ENCODE measurements at regions not wholly inside any gene's neighbourhood (a gene's known extent, or its start where the extent isn't known, plus 50 kb on each side); places are given as distances from the start of the nearest gene placed in this dataset.

- DNase-seq (ENCODE audit: low spot score) = no peak
Observed at GRCh38 chr20:39398656-39399055, 436.5 kb downstream of the DHX35 start.

GRCh38 chr20:39397646-39398045 is 435.5 kb downstream of the DHX35 start:
- no peak for DNase-seq (ENCODE audit: low spot score)

- no peak for DNase-seq (ENCODE audit: low spot score)
Observed at GRCh38 chr20:39395478-39396291, 433.5 kb downstream of the DHX35 start.

GRCh38 chr20:39394461-39394860 is 432.3 kb downstream of the DHX35 start:
- no peak for DNase-seq (ENCODE audit: low spot score)

GRCh38 chr20:39390186-39390585 is 428.0 kb downstream of the DHX35 start:
- DNase-seq (ENCODE audit: low spot score) = no peak

- DNase-seq (ENCODE audit: low spot score) = no peak
Observed at GRCh38 chr20:39381595-39381994, 419.5 kb downstream of the DHX35 start.

GRCh38 chr20:39378776-39379175 is 416.6 kb downstream of the DHX35 start:
- no peak for DNase-seq (ENCODE audit: low spot score)

GRCh38 chr20:39376788-39377187 is 414.6 kb downstream of the DHX35 start:
- DNase-seq (ENCODE audit: low spot score) = no peak

GRCh38 chr20:39364320-39364719 is 402.2 kb downstream of the DHX35 start:
- no peak for DNase-seq (ENCODE audit: low spot score)

GRCh38 chr20:39359981-39360620 is 398.0 kb downstream of the DHX35 start:
- DNase-seq (ENCODE audit: low spot score) = no peak

- DNase-seq (ENCODE audit: low spot score) = no peak
Observed at GRCh38 chr20:39358052-39358451, 395.9 kb downstream of the DHX35 start.

GRCh38 chr20:39356908-39357307 is 394.8 kb downstream of the DHX35 start:
- no peak for DNase-seq (ENCODE audit: low spot score)

- DNase-seq (ENCODE audit: low spot score) = no peak
Observed at GRCh38 chr20:39349240-39349639, 387.1 kb downstream of the DHX35 start.

GRCh38 chr20:39347626-39348025 is 385.5 kb downstream of the DHX35 start:
- no peak for DNase-seq (ENCODE audit: low spot score)

- no peak for DNase-seq (ENCODE audit: low spot score)
Observed at GRCh38 chr20:39342463-39342862, 380.3 kb downstream of the DHX35 start.

GRCh38 chr20:39338469-39339376 is 376.6 kb downstream of the DHX35 start:
- peak; percentile 20 for DNase-seq (ENCODE audit: low spot score)

- no peak for DNase-seq (ENCODE audit: low spot score)
Observed at GRCh38 chr20:39333211-39333610, 371.1 kb downstream of the DHX35 start.

GRCh38 chr20:39328347-39328746 is 366.2 kb downstream of the DHX35 start:
- DNase-seq (ENCODE audit: low spot score) = no peak

- DNase-seq (ENCODE audit: low spot score) = no peak
Observed at GRCh38 chr20:39326050-39326449, 363.9 kb downstream of the DHX35 start.

GRCh38 chr20:39318911-39319310 is 356.8 kb downstream of the DHX35 start:
- no peak for DNase-seq (ENCODE audit: low spot score)

GRCh38 chr20:39312676-39313075 is 350.5 kb downstream of the DHX35 start:
- no peak for DNase-seq (ENCODE audit: low spot score)

GRCh38 chr20:39311851-39312506 is 349.8 kb downstream of the DHX35 start:
- DNase-seq (ENCODE audit: low spot score) = peak; percentile 74

Data from globus pallidus (tissue), 1 donor.